ENCODE measurements at regions not wholly inside any gene's neighbourhood (a gene's known extent, or its start where the extent isn't known, plus 50 kb on each side); places are given as distances from the start of the nearest gene placed in this dataset.

- Histone ChIP-seq H3K4me3 (ENCODE audit: low read depth, low read length) (no peak overlapping the region), H3K27me3 (no peaks in the 10 kb centered on the region), H3K36me3 (no peaks in the 10 kb centered on the region), H3K4me1 (peaks cover 8% of the 10 kb centered on the region), H3K9me3 (no peaks in the 10 kb centered on the region; the same call in 1 of the 2 replicates)
- no peak for TF ChIP-seq CTCF (IDR thresholded peaks at IDR 0.05; ENCODE audit: low read depth, low read length)
- DNase-seq, result no peak
Observed at GRCh38 chr5:125497651-125498050, 751.2 kb upstream of the ZNF608 start.

GRCh38 chr5:125499636-125500332, 753.3 kb upstream of the ZNF608 start:
- no peak for TF ChIP-seq CTCF (IDR thresholded peaks at IDR 0.05; ENCODE audit: low read depth, low read length)

GRCh38 chr5:125501396-125501795, 755.0 kb upstream of the ZNF608 start:
- no peak for DNase-seq
- H3K4me1 ChIP-seq, result no peaks in the 10 kb centered on the region
- no peaks in the 10 kb centered on the region for H3K27me3 ChIP-seq
- no peak overlapping the region for H3K4me3 ChIP-seq (ENCODE audit: low read depth, low read length)
- H3K36me3 ChIP-seq, result no peaks in the 10 kb centered on the region
- TF ChIP-seq CTCF (IDR thresholded peaks at IDR 0.05; ENCODE audit: low read depth, low read length), result no peak
- H3K9me3 ChIP-seq, result no peaks in the 10 kb centered on the region; the same call in 1 of the 2 replicates

More at GRCh38 chr5:125499636-125500332, 753.3 kb upstream of the ZNF608 start:
- H3K9me3 ChIP-seq, result no peaks in the 10 kb centered on the region; the same call in 1 of the 2 replicates
- DNase-seq, result no peak
- H3K36me3 ChIP-seq, result no peaks in the 10 kb centered on the region
- no peaks in the 10 kb centered on the region for H3K4me1 ChIP-seq
- H3K4me3 ChIP-seq (ENCODE audit: low read depth, low read length), result no peak overlapping the region
- H3K27me3 ChIP-seq, result no peaks in the 10 kb centered on the region

- no peak for DNase-seq
- no peak overlapping the region for H3K4me3 ChIP-seq (ENCODE audit: low read depth, low read length)
- no peaks in the 10 kb centered on the region for H3K36me3 ChIP-seq
- no peak for TF ChIP-seq CTCF (IDR thresholded peaks at IDR 0.05; ENCODE audit: low read depth, low read length)
- no peaks in the 10 kb centered on the region for H3K27me3 ChIP-seq
- no peaks in the 10 kb centered on the region; the same call in 1 of the 2 replicates for H3K9me3 ChIP-seq
- H3K4me1 ChIP-seq, result no peaks in the 10 kb centered on the region
Observed at GRCh38 chr5:125503946-125504345, 757.5 kb upstream of the ZNF608 start.

GRCh38 chr5:125505115-125505514, 758.7 kb upstream of the ZNF608 start:
- Histone ChIP-seq H3K4me3 (ENCODE audit: low read depth, low read length) (no peak overlapping the region), H3K27me3 (no peaks in the 10 kb centered on the region), H3K36me3 (no peaks in the 10 kb centered on the region), H3K9me3 (no peaks in the 10 kb centered on the region), H3K4me1 (no peaks in the 10 kb centered on the region)
- no peak for DNase-seq
- TF ChIP-seq CTCF (IDR thresholded peaks at IDR 0.05; ENCODE audit: low read depth, low read length), result no peak

GRCh38 chr5:125506124-125506523, 759.7 kb upstream of the ZNF608 start:
- H3K27me3 ChIP-seq, result no peaks in the 10 kb centered on the region
- H3K4me3 ChIP-seq (ENCODE audit: low read depth, low read length), result no peak overlapping the region
- DNase-seq, result no peak
- H3K4me1 ChIP-seq, result no peaks in the 10 kb centered on the region
- no peaks in the 10 kb centered on the region for H3K9me3 ChIP-seq
- TF ChIP-seq CTCF (IDR thresholded peaks at IDR 0.05; ENCODE audit: low read depth, low read length), result no peak
- H3K36me3 ChIP-seq, result no peaks in the 10 kb centered on the region
